ENCODE measurements at regions not wholly inside any gene's neighbourhood (a gene's known extent, or its start where the extent isn't known, plus 50 kb on each side); places are given as distances from the start of the nearest gene placed in this dataset.

DNA sequence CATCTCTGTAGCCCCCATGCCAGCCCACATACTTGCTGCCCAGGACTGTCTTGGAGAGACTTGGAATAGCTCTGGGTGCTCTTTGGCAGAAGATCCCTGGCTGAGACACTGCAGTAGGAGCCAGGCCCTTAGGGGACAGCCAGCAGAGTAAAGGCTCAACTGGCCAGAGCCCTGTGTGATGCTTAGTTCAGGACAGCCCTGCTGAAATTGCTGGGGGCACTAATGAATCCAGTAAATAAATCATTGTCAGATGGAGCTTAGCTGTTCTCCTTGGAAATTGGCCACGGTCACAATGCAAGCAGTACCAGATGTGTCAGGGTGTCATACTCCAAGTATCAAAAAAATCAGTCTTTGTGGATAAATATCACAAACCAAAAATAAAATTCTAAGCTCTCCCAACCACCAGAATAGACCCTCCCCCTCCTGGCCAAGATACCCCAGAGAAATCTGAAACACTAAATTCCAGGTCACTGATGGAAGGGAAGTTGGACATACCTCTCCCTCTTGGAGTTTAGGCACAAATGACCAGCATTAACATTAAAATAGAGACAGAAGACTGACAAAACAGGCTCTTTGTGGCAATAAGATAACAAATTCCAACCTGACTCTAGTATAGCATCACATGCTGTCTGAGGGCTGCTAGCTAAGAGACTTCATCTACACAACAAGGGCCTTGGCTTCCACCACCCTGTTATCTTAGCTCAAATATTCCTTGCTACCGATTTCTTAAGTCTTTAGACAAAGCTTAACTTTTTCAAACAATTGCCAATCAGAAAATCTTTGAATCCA, 83.2 kb upstream of the DNAH14 start:
- TF ChIP-seq, protein P1, sequence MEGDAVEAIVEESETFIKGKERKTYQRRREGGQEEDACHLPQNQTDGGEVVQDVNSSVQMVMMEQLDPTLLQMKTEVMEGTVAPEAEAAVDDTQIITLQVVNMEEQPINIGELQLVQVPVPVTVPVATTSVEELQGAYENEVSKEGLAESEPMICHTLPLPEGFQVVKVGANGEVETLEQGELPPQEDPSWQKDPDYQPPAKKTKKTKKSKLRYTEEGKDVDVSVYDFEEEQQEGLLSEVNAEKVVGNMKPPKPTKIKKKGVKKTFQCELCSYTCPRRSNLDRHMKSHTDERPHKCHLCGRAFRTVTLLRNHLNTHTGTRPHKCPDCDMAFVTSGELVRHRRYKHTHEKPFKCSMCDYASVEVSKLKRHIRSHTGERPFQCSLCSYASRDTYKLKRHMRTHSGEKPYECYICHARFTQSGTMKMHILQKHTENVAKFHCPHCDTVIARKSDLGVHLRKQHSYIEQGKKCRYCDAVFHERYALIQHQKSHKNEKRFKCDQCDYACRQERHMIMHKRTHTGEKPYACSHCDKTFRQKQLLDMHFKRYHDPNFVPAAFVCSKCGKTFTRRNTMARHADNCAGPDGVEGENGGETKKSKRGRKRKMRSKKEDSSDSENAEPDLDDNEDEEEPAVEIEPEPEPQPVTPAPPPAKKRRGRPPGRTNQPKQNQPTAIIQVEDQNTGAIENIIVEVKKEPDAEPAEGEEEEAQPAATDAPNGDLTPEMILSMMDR (IDR thresholded peaks at IDR 0.05; ENCODE audit: control insufficient read depth, insufficient read depth, low read depth, low read length, missing control alignments), result no peak
- no peak overlapping the region for H3K4me3 ChIP-seq (ENCODE audit: control insufficient read depth, low read depth, low read length)
- DNase-seq (ENCODE audit: low read depth), result no peak

DNA sequence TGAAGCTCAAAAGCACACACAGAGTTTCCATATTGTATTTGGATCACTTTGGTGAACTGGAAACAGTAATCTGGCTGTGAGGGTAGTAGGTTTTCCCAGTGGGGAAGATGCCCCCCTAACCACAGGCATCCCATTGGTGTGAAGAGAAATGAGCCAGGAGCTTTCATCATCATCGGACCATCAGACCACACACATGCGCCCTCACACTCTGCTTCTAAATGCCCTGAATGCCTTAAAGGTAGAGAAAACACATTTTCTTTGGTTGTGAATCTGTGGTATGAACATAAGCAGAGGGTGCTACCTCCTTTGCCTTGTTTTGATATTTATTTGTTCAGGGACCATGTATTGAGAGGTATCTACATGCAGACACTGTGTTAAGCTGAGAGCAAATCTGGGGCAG, 79.0 kb upstream of the DNAH14 start:
- no peak for DNase-seq (ENCODE audit: low read depth)
- H3K4me3 ChIP-seq (ENCODE audit: control insufficient read depth, low read depth, low read length), result no peak overlapping the region
- TF ChIP-seq, protein P1 (IDR thresholded peaks at IDR 0.05; ENCODE audit: control insufficient read depth, insufficient read depth, low read depth, low read length, missing control alignments), result no peak

DNA sequence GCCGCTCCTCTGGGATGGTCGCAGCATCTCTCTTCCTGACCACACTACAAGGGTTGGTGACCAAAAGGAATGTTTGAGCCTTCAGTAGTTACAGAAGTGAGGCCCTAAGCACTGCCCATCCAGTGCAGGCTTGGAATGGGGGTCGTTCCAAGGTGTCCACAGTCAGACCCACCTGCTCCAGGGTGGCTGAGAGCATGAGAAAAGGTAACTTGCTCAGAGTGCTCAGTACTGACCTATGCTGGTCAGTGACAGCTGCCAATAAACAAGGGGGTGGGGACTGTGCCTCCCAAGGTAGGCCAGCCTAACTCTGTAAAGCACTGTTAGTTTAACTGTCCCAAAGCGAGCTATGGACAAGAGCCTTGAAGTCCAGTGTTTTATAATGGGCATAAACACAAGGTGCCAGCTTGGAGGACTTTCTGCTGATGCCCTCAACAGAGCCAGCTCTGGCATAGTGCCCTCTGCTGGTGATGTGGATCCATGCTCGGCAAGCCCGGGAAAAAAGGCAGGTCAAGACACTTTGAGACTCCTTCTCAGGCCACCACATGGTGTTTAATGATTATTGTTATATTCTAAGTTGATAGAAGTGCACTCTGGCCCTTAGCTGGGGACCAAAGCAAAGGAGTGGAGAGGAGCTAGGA, 78.1 kb upstream of the DNAH14 start:
- TF ChIP-seq, protein P1 (IDR thresholded peaks at IDR 0.05; ENCODE audit: control insufficient read depth, insufficient read depth, low read depth, low read length, missing control alignments), result peak; percentile 89
- no peak for DNase-seq (ENCODE audit: low read depth)
- no peak overlapping the region for H3K4me3 ChIP-seq (ENCODE audit: control insufficient read depth, low read depth, low read length)

DNA sequence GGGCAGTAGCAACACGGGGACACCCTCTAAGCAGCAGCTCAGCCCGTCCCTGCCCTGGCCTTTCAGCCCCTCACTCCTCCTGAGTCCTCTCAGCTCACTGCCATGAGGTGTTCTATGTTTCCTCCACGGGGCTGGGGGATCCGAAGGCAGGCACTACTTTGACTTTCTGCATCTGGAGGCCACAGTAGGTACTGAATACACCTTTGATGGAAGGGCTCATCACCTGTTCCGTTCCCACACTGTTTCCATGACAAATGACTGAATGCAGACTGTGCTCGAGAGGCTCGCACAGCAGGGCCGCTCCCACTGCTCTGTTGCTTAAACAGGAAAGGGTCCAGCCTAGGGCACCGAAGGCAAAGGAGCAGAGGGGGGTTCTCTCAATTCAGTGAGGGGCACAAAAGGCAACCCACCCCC, 77.6 kb upstream of the DNAH14 start:
- DNase-seq (ENCODE audit: low read depth), result no peak

DNA sequence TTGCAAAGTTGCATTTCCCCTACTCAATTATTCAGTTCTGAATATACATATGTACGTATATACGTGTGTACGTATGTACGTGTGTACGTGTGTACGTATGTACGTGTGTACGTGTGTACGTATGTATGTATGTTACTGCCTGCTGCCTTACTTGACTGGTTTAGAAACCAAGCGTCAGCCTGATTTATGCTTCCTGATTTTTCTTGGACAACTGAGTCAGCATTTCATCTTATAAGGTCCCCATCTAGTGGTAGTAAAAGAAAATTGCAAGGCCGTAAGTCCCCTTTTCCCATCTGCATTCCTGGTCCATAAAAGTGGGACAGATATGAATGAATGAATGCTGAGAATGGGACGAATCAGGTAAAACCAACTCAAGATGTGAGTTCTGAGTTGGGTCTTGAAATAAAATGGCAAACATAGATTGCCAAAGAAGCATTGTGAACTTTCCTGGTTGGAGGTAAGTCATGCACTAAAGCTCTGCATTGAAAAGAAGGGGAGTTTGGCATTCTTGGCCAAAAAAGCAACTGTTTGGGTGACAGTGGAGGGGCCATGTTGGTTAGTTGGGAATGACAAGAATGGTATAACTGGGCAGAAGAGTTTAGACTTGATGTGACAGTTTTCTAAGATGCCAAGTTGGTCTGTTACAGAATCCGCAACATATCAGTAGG, 76.4 kb upstream of the DNAH14 start:
- TF ChIP-seq, protein P1 (IDR thresholded peaks at IDR 0.05; ENCODE audit: control insufficient read depth, insufficient read depth, low read depth, low read length, missing control alignments), result peak; percentile 69
- no peak overlapping the region for H3K4me3 ChIP-seq (ENCODE audit: control insufficient read depth, low read depth, low read length)
- peak; percentile 33 for DNase-seq (ENCODE audit: low read depth)

More for the DNA sequence above, 77.6 kb upstream of the DNAH14 start:
- no peak overlapping the region for H3K4me3 ChIP-seq (ENCODE audit: control insufficient read depth, low read depth, low read length)
- TF ChIP-seq, protein P1 (IDR thresholded peaks at IDR 0.05; ENCODE audit: control insufficient read depth, insufficient read depth, low read depth, low read length, missing control alignments), result no peak

DNA sequence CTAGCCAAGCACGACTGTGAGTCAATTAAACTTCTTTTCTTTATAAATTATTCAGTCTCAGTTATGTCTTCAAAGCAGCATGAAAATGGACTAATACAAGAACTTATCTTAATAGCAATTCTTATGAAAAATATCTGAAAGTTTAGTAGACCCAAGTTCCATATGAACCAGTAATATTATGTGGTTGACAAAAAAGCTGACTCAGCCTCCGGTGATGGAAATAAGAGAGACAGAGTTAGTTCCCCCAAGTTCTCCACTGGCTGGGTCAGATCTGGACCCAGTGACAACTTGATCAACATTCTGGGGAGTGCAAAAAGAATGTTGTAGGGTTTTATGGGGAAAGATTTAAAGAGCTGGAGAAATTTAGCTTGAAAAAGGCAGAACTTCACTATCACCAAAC, 72.5 kb upstream of the DNAH14 start:
- no peak overlapping the region for H3K4me3 ChIP-seq (ENCODE audit: control insufficient read depth, low read depth, low read length)
- TF ChIP-seq, protein P1 (IDR thresholded peaks at IDR 0.05; ENCODE audit: control insufficient read depth, insufficient read depth, low read depth, low read length, missing control alignments), result no peak

More for the DNA sequence above, 72.5 kb upstream of the DNAH14 start:
- no peak for DNase-seq (ENCODE audit: low read depth)

All from AG09309 (cell line).